ENCODE measurements at regions not wholly inside any gene's neighbourhood (a gene's known extent, or its start where the extent isn't known, plus 50 kb on each side); places are given as distances from the start of the nearest gene placed in this dataset.
"Not testable (repeated sequence)": the region's sequence is repeated elsewhere in the genome, so short reads cannot be mapped to it uniquely, and the experiment has no call there.

DNA sequence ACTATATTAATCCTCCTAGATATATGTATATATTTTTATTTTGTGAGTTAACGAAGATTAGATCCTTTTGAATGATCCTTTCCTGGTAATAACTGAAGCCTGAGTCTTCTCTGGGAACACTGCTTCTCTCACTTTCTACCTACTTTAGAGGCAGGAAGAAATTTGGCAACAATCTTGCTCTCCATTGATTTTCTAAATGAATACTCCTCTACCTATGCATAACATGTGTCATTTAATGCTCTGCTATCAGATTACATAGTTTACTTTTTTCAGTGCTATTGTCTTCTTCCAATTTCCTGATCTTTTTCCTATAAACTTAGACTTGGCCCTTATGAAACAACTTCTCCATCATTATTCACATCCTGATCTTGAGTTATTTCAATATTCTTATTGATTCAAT lies 60.4 kb upstream of the PDHA2 start:
- ATAC-seq (no peak), DNase-seq (ENCODE audit: low spot score) (no peak)
- intact Hi-C loops (cut with DNase I) = no loop called here

DNA sequence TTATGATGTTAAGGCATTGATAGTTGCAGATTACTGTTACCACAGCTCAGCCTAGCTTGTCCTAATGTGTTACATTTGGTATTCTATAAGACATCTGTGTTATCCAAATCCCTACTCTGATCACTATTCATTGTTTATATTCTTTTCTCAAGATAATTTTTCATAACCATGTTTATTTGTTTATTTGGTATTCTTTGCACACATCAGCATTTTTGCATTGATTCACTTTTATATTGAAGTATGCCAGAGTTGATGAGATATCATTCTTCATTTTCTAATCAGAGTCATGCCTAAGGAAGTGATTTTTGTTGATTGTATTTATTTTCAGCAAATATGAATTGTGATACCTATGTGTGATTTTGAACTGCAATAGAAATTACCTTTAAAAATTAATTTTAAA lies 61.2 kb upstream of the PDHA2 start:
- no peak for ATAC-seq
- intact Hi-C loops (cut with DNase I) = no loop called here
- no peak for DNase-seq (ENCODE audit: low spot score)

DNA sequence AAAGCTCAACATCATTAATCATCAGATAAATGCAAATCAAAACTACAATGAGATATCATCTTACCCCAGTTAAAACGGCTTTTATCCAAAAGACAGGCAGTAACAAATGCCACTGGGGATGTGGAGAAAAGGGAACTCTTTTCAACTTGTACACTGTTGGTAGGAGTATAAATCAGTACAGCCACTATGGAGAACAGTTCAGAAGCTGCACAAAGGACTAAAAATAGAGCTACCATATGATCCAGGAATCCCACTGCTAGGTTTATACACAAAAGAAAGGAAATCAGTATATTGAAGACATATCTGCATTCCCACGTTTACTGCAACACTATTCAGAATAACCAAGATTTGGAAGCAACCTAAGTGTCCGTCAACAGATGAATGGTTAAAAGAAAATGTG lies 69.3 kb upstream of the PDHA2 start:
- ATAC-seq; intact Hi-C loops (cut with DNase I); DNase-seq (ENCODE audit: low spot score): not testable (repeated sequence)

DNA sequence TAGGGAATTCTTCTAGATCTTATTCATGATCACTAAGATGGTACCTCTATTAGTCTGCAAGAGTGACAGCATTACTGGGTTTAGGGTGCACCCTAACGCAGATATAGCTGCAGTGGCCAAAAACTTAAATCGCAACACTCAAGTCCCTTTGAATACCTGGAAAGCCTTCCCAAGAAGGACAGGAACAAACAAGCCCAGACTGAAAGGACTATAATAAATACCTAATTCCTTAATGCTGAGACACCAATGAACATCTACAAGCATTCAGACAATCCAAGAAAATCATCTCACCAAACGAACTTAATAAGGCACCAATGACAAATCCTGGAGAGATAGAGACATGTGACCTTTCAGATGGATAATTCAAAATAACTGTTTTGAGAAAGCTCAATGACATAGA lies 74.9 kb upstream of the PDHA2 start:
- intact Hi-C loops (cut with DNase I) = no loop called here
- no peak for ATAC-seq

DNA sequence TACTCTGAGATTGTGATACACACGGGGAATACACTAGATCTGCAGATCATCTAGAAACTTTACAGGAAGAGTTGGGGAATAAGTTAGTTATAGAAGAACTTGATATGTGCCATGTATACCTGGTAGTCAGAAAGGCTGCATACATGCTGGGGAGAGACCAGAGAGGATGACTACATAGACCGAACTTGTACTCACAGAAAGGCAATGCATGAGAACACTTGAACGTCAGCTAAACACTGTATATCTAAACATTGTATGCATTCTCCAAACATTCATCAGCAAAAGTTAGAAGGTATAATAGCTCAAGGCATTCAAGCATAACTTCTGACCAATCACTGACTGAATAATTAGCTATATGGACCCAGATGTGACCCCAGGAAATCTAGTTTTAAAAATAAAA lies 78.0 kb upstream of the PDHA2 start:
- intact Hi-C loops (cut with DNase I) = no loop called here
- DNase-seq (ENCODE audit: low spot score) (no peak), ATAC-seq (no peak)

More for the DNA sequence above, 74.9 kb upstream of the PDHA2 start:
- DNase-seq (ENCODE audit: low spot score) = no peak

DNA sequence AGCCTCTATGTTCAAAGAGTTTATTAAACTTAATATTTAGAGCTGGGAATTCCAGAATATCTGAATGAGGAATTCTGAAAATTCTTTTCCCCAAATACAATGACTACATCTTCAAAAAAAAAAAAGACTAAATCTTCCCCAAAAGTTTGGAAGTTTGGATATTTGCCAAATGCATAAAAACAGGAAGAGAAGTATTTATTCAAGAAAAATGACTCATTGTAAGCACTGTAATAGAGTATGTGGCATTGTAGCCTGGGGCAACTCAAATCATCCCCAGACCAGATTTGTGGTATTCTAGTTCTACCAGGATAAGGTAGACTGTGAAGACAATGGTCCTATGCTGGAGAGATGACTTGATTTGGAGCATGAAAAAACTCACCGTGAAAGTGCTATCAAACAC lies 78.5 kb upstream of the PDHA2 start:
- intact Hi-C loops (cut with DNase I) = no loop called here
- ATAC-seq (no peak), DNase-seq (ENCODE audit: low spot score) (no peak)

DNA sequence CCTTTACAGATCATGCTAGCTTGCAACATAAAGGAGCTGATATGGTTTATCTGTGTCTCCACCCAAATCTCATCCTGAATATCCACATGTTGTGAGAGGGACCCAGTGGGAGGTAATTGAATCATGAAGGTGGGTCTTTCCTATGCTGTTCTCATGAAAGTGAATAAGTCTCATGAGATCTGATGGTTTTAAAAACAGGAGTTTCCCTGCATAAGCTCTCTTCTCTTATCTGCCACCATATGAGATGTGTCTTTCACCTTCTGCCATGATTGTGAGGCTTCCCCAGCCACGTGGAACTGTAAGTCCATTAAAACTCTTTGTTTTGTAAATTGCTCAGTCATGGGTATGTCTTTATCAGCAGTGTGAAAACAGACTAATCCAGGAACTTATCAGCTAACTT lies 79.2 kb upstream of the PDHA2 start:
- DNase-seq (ENCODE audit: low spot score); ATAC-seq; intact Hi-C loops (cut with DNase I): not testable (repeated sequence)

DNA sequence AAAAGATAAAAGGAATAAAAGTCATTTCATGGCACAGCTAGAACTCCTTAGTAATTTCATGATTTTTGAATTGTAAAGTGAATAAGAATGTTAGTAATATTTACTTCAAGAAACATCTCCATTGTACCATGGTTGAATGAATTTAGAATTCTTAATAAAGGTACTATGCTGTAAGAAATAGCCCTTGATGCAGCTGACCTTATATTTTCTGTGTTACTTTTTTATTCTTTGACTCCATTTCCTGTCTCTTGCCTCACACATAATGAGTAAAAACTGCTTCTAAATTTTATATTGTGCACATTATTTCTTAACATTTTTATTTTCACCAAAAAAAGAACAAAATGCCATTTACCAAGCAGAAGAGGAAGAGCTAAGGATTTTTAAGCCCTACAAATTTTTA lies 81.9 kb upstream of the PDHA2 start:
- intact Hi-C loops (cut with DNase I) = no loop called here
- DNase-seq (ENCODE audit: low spot score) (no peak), ATAC-seq (no peak)

DNA sequence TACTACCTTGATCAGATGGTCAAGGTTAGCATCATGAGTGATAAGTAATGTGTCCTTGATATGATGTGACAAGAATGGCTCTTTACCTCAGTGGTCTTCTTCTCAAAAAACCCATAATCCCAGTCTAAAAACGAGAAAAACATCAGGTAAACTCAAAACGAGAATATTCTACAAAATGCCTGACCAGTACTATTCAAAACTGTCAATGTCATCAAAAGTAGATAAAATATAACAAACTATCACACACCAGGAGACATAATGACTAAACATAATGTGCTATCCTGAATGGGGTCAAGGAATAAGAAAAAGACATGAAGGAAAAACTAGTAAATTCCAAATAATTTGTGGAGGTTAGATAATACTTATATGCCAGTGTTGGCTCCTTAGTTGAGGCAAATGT lies 85.2 kb upstream of the PDHA2 start:
- no peak for DNase-seq (ENCODE audit: low spot score)
- no peak for ATAC-seq
- intact Hi-C loops (cut with DNase I) = no loop called here

DNA sequence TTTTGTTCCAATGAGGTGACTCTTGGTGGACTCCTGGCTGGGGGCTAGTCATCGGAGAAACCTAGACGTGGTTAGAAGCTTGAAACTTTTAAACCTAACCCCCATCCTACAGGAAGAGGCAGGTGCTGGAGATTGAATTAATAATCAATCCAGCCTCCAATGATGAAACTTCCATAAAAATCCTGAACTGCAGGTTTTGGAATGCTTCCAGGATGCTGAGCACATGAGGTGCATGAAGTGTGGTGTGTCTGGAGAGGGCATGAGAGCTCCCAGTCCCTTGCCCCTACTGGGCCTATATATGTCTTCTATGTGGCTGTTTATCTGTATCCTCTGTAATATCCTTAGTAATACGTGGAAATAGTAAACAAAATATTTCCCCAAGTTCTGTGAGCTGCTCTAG lies 90.7 kb upstream of the PDHA2 start:
- intact Hi-C loops (cut with DNase I) = no loop called here
- no peak for ATAC-seq
- no peak for DNase-seq (ENCODE audit: low spot score)

DNA sequence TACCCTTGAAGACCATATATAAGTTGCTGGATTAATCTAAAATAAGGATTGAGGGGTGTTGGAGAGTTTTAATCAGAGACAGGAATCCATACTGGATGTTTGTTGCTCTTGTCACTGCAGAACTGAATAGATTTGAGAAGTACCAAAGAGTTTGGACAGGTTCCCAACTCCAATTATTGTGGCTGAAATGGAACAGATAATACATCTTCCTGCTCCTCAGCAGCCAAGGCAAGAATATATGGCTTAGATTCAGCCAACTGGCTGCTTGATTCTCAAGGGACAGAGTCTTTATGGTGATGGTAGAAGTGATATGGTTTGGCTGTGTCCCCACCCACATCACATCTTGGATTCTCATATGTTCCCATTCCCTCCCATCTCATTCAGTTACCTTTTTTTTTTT lies 97.0 kb upstream of the PDHA2 start:
- no peak for DNase-seq (ENCODE audit: low spot score)
- no peak for ATAC-seq
- intact Hi-C loops (cut with DNase I) = no loop called here

DNA sequence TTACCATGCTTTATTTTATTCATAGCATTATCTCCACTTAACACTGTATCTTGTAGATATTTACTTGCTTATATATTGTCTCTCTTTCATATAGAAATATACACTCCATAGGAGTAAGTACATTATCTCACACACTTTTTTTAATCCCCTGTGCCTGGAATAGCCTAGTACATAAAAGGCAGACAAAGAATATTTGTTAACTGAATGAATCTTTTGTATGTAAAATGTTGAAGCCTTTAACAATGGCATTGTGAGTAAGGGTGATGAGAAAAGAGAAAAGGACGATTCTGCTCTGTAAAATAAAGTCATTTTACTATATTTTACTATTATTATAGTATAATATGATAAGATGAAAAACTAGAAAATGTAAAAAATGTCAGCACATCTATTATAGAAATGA lies 97.7 kb upstream of the PDHA2 start:
- intact Hi-C loops (cut with DNase I) = no loop called here
- DNase-seq (ENCODE audit: low spot score) (no peak), ATAC-seq (no peak)

DNA sequence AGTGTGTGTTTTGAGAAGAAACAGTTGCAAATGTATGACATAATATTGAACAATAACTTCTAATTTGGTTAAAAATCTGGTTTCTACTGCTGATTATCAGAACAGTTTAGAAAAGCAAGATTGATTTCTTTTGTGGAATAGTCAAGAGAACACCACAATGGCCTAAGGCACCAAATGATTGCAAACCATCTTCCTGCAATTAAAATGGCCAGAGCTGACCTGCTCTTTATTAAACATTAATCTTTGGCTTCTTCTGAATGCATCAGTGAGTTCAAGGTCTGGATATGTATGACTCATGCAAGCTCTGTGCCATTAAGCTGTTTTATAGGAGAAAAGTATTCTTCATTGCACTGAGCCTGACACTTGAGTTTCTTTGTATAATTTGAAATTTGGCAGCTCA lies 107.8 kb upstream of the PDHA2 start:
- DNase-seq (ENCODE audit: low spot score) (no peak), ATAC-seq (no peak)
- intact Hi-C loops (cut with DNase I) = no loop called here

DNA sequence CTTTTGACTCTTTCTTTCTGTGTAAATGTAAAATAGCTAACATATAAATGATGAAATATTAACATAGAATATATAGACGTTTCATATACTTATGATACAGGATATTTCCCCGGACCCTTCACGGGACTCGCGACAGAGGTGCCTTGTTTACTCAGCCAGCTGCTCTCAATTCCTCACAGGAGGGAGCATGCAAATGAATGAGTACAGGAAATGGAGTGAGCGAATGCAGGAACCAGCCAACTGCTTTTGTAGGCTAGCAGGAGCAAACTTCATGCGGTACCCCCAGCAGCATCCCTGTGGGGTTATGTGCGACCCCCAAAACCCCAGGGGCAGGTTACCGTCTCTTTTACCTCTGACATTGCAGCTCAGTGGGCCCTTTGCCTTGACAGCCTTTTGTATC lies 110.3 kb upstream of the PDHA2 start:
- intact Hi-C loops (cut with DNase I) = no loop called here
- ATAC-seq (no peak), DNase-seq (ENCODE audit: low spot score) (no peak)

DNA sequence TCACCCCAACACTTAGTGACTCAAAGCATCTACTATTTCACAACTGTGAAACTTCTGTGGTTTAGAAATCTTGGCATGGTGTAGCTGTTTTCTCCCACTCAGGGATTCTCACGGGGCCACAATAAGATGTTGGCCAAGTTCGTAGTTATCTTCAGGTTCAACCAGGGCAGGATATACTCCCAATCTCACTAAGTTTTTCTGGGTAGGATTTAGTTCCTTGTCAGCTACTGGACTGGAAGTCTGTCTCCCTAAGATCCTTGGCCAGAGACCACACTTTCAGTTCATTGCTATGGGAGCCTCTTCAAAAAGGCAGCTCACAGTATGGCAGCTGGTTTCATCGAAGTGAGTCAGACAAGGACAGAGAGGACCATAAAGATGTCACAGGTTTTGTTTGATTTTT lies 111.7 kb upstream of the PDHA2 start:
- ATAC-seq (peak; percentile 96), DNase-seq (ENCODE audit: low spot score) (no peak)
- intact Hi-C loops (cut with DNase I) = no loop called here

DNA sequence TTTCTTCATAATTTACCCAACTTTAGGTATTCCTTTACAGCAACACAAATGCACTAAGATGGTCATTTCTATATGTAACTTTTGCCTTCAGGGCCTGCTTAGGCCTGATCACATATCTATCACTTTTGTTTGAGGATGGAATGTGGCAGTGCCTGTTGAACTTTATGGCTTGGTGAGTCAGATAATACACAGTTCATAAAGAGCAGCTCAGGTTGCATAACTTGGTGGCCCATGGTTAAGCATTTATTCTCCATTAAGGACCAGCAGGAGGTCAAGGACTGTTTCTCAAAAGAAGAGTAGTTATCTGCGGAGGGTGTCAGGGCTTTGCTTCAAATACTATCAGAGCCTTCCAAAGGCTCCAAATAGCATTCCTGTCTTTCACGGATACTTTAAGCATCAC lies 124.1 kb upstream of the PDHA2 start:
- no peak for ATAC-seq
- intact Hi-C loops (cut with DNase I) = no loop called here
- DNase-seq (ENCODE audit: low spot score) = no peak

DNA sequence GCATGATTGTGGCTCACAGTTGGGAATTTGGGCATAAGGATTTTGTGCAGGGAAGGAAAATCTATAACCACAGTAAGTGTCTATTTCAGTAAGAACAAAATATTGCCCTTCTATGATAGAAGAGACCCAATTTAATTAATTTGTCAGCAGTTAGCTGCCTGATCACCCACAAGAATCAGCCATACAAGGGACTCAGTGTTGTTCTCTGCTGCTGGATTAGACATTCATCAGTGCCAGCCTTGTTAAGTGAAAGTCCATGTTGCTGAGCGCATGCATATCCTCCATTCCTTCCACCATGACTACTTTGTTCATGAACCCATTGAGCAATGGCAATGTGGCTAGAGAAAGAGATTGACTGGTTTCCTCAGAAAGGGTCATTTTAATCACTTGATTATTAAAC lies 125.3 kb upstream of the PDHA2 start:
- intact Hi-C loops (cut with DNase I) = no loop called here
- DNase-seq (ENCODE audit: low spot score) (no peak), ATAC-seq (no peak)

DNA sequence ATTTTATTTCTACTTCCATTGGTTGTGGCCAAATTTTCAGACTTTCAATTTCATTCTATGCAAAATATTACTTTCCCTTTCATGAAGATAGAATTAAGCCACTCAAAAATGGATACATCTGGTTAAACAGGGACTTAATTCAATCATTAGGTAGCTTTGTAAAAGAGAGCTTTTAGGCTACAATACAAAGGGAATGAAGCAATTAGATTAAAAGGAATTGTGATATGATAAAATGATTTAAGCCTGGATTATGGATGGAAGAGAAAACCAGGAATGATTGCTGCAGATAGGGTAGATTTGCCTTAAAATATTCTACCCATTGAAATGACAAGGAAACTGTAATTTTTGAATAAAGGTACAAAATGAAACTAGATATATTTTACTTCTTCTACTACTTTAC lies 134.6 kb upstream of the PDHA2 start:
- no peak for DNase-seq (ENCODE audit: low spot score)
- intact Hi-C loops (cut with DNase I) = no loop called here
- no peak for ATAC-seq

DNA sequence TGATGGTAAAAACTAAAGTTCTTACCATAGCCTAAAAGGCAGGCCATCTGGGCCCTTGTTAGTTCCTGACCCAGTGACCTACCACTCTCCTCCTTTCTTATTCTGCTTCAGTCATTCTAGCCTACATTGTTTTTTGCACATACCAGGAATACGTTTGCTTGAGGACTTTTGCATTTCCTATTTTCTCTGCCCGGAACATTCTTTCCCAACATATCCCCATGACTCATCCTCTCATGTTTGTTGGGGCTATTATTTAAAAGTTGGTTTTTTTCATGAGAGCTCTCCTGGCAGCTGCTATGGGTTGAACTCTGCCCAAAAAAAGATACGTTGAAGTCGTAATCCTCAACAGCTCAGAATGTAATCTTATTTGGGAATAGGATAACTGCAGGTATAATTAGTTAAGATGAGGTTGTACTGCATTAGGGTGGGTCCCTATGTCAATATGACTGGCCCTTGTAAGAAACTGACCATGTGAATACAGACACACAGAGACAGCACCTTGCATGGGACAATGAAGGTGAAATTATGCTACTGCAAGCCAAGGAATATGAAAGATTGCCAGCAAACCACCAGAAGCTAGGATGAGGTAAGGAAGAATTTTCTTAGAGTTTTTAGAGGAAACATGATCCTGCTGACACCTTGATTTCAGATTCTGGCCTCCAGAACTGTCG lies 138.3 kb upstream of the PDHA2 start:
- no peak for DNase-seq (ENCODE audit: low spot score)
- peak; percentile 38 for ATAC-seq
- intact Hi-C loops (cut with DNase I) = no loop called here

DNA sequence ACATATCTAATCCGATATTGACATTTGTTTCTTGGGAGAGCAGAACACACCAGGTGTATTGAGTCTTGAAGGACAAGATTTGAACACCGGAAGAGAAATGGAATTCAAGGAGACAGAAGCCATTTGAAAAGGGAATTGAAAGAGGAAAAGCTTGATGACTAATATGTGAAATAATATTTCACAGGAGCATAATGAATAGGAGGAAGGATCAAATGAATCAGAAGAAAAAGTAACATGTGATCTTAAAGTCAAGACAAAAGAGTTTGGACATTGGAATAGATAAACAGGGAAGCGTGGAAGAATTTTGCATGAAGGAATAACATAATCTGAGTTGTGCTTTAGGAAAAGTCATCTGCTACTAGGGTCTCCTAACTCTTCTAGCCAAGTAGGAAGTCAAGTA lies 145.5 kb upstream of the PDHA2 start:
- DNase-seq (ENCODE audit: low spot score) = no peak
- no peak for ATAC-seq
- intact Hi-C loops (cut with DNase I) = no loop called here

DNA sequence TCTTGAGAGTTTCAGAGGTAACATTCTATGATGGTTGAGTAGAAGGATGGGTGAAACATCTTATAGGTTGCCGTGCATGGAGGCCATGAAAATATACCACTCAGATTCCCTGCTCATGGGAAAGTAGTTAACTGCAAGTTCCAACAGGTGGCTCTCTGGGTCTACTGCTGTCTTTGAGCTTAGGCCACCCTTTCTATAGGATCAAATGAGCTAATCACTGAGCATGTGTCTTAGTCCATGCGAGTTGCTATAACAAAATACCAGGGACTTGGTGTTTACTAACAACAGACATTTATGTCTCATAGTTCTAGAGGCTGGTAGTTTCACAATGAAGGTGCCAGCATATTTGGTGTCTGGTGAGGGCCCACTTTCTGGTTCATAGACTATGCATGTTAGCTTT lies 144.8 kb upstream of the UNC5C start:
- intact Hi-C loops (cut with DNase I) = no loop called here
- no peak for DNase-seq (ENCODE audit: low spot score)
- no peak for ATAC-seq

DNA sequence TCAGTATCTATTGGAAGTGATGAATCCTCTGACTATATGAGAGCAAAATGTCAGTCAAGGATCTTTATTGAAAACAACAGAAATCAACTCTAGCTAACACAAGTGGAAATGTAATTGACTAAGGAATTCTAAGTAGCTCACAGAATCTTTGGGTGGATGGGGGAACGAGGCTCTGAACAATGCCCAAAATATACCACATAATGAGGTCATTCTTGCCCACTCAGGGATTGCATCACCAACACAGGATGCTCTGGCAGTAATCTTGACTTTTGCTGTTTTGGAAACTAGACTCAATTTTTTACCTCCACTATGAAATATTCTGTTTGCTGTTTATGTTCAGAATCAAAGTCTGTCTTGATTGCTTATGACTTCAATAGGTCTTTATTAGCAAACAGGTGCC lies 127.4 kb upstream of the UNC5C start:
- DNase-seq (ENCODE audit: low spot score) (no peak), ATAC-seq (no peak)
- intact Hi-C loops (cut with DNase I) = no loop called here

Data from sciatic nerve (tissue), 2 donors.